ENCODE measurements at regions not wholly inside any gene's neighbourhood (a gene's known extent, or its start where the extent isn't known, plus 50 kb on each side); places are given as distances from the start of the nearest gene placed in this dataset.
"Not testable (repeated sequence)": the region's sequence is repeated elsewhere in the genome, so short reads cannot be mapped to it uniquely, and the experiment has no call there.

- no peak overlapping the region for H3K27ac Mint-ChIP-seq
- no peak overlapping the region for H4K5ac ChIP-seq (ENCODE audit: insufficient read length, low read depth, low read length)
- H3K56ac ChIP-seq (ENCODE audit: insufficient read length, low read depth, low read length): no peak overlapping the region
- no peak for DNase-seq
- H3K9me3 ChIP-seq (ENCODE audit: control insufficient read depth, low read depth, low read length): no peaks in the 10 kb centered on the region
- no peaks in the 10 kb centered on the region for H4K20me1 ChIP-seq (ENCODE audit: control insufficient read depth, insufficient read depth, insufficient read length)
- no peak overlapping the region for H3K27ac ChIP-seq (ENCODE audit: insufficient read length, low read depth, low read length)
- no peak overlapping the region for H2BK120ac ChIP-seq (ENCODE audit: low read depth, low read length, poor library complexity, severe bottlenecking)
- H3K9me3 Mint-ChIP-seq: no peaks in the 10 kb centered on the region
- no peak overlapping the region for H3K9ac ChIP-seq (ENCODE audit: extremely low read depth, insufficient read length, low read length)
- no peak overlapping the region for H3T11ph ChIP-seq (ENCODE audit: low read length)
- no peaks in the 10 kb centered on the region for H3K79me2 ChIP-seq (ENCODE audit: insufficient read depth, low read length)
- H2AFZ ChIP-seq (ENCODE audit: low read length): no peak overlapping the region
- no peak overlapping the region for H3K4ac ChIP-seq (ENCODE audit: low read depth, low read length)
- H2BK20ac ChIP-seq (ENCODE audit: low read depth, low read length, poor library complexity, severe bottlenecking): no peak overlapping the region
- no peak overlapping the region for H2BK15ac ChIP-seq (ENCODE audit: low read depth, low read length)
- H3K23ac ChIP-seq (ENCODE audit: insufficient read length, low read depth, low read length): no peak overlapping the region
- no peaks in the 10 kb centered on the region for H3K23me2 ChIP-seq (ENCODE audit: insufficient read length, low read depth, low read length, poor library complexity, severe bottlenecking)
- no peak overlapping the region for H2BK5ac ChIP-seq (ENCODE audit: insufficient read length, low read length)
- no peaks in the 10 kb centered on the region for H3K4me1 Mint-ChIP-seq
- no peaks in the 10 kb centered on the region for H3K36me3 Mint-ChIP-seq (ENCODE audit: insufficient read depth in 1 of 3, low read depth in 3 of 3)
- no peak overlapping the region for H2BK12ac ChIP-seq (ENCODE audit: insufficient read length, low read depth, low read length)
- H3K4me2 ChIP-seq (ENCODE audit: insufficient read depth, insufficient read length, low read length): no peak overlapping the region
- no peak overlapping the region for H4K8ac ChIP-seq (replicated peaks; ENCODE audit: insufficient read length, low read depth, low read length)
- H4K91ac ChIP-seq (ENCODE audit: insufficient read length, low read depth, low read length): no peak overlapping the region
- no peak overlapping the region for H3K14ac ChIP-seq (ENCODE audit: insufficient read depth, low read length)
- no peak overlapping the region for H3K4me3 Mint-ChIP-seq
- H3K18ac ChIP-seq (ENCODE audit: insufficient read length, low read depth, low read length): no peak overlapping the region
- no peaks in the 10 kb centered on the region for H3K4me1 ChIP-seq (ENCODE audit: insufficient read depth, low read length)
- no peaks in the 10 kb centered on the region for H3K27me3 ChIP-seq (ENCODE audit: insufficient read depth, low read length)
- no CpG with 5 or more reads among the region's 2 CpGs for WGBS (ENCODE audit: extremely low coverage, insufficient read length, low lambda C conversion rate)
- H3K79me1 ChIP-seq (ENCODE audit: insufficient read depth, low read depth, low read length, poor library complexity, severe bottlenecking): no peaks in the 10 kb centered on the region
- no peak for TF ChIP-seq CTCF (conservative IDR thresholded peaks at IDR 0.05)
- no peaks in the 10 kb centered on the region for H3K27me3 Mint-ChIP-seq (ENCODE audit: low read depth)
- H2AK5ac ChIP-seq (ENCODE audit: insufficient read length, low read length): no peak overlapping the region
Measured at GRCh38 chr5:28807195-28807729, 1768.9 kb upstream of the CDH9 start.

- H3K27ac Mint-ChIP-seq; H2AK5ac ChIP-seq (ENCODE audit: insufficient read length, low read length); H3K23me2 ChIP-seq (ENCODE audit: insufficient read length, low read depth, low read length, poor library complexity, severe bottlenecking); H4K5ac ChIP-seq (ENCODE audit: insufficient read length, low read depth, low read length); H3K9ac ChIP-seq (ENCODE audit: extremely low read depth, insufficient read length, low read length); H3K4ac ChIP-seq (ENCODE audit: low read depth, low read length); H3K27me3 Mint-ChIP-seq (ENCODE audit: low read depth); H3K4me1 ChIP-seq (ENCODE audit: insufficient read depth, low read length); H3K14ac ChIP-seq (ENCODE audit: insufficient read depth, low read length); H4K8ac ChIP-seq (replicated peaks; ENCODE audit: insufficient read length, low read depth, low read length); H3K4me1 Mint-ChIP-seq; H2AFZ ChIP-seq (ENCODE audit: low read length); H3T11ph ChIP-seq (ENCODE audit: low read length); H2BK5ac ChIP-seq (ENCODE audit: insufficient read length, low read length); H3K4me3 Mint-ChIP-seq; H3K4me2 ChIP-seq (ENCODE audit: insufficient read depth, insufficient read length, low read length); H3K18ac ChIP-seq (ENCODE audit: insufficient read length, low read depth, low read length); H2BK12ac ChIP-seq (ENCODE audit: insufficient read length, low read depth, low read length); H2BK120ac ChIP-seq (ENCODE audit: low read depth, low read length, poor library complexity, severe bottlenecking); H3K79me2 ChIP-seq (ENCODE audit: insufficient read depth, low read length); H3K27me3 ChIP-seq (ENCODE audit: insufficient read depth, low read length); H3K9me3 ChIP-seq (ENCODE audit: control insufficient read depth, low read depth, low read length); H4K91ac ChIP-seq (ENCODE audit: insufficient read length, low read depth, low read length); H3K27ac ChIP-seq (ENCODE audit: insufficient read length, low read depth, low read length); H4K20me1 ChIP-seq (ENCODE audit: control insufficient read depth, insufficient read depth, insufficient read length); H3K79me1 ChIP-seq (ENCODE audit: insufficient read depth, low read depth, low read length, poor library complexity, severe bottlenecking); DNase-seq; H2BK15ac ChIP-seq (ENCODE audit: low read depth, low read length); H2BK20ac ChIP-seq (ENCODE audit: low read depth, low read length, poor library complexity, severe bottlenecking); H3K56ac ChIP-seq (ENCODE audit: insufficient read length, low read depth, low read length); H3K9me3 Mint-ChIP-seq; H3K23ac ChIP-seq (ENCODE audit: insufficient read length, low read depth, low read length): not testable (repeated sequence)
- peaks cover 4 to 10% (median 5%) of the 10 kb centered on the region in 3 experiments; a peak in 6 of 7 replicates for H3K36me3 Mint-ChIP-seq (ENCODE audit: insufficient read depth in 1 of 3, low read depth in 3 of 3)
- WGBS (ENCODE audit: extremely low coverage, insufficient read length, low lambda C conversion rate): no CpG with 5 or more reads among the region's 16 CpGs
Measured at GRCh38 chr5:28799035-28799434, 1760.6 kb upstream of the CDH9 start.

Data from H9 (cell line).